B cell (primary cell): ENCODE measurements at regions not wholly inside any gene's neighbourhood (a gene's known extent, or its start where the extent isn't known, plus 50 kb on each side); places are given as distances from the start of the nearest gene placed in this dataset.

Experiments used
- CTCF ChIP-seq: fragments of 200-600 bp; IDR thresholded peaks from one replicate; pipeline ENCODE4 v1.8.0; 2022; ENCODE audit warnings: antibody characterized with exemption, mild to moderate bottlenecking
- EZH2 ChIP-seq: IDR thresholded peaks from 2 replicates; pipeline ENCODE4 v1.6.1; 2012; ENCODE audit warnings: borderline replicate concordance, low read depth, mild to moderate bottlenecking, moderate library complexity, low read length; ENCODE audit not compliant: insufficient read depth, poor library complexity, severe bottlenecking

- TF ChIP-seq EZH2 (no peak), CTCF (no peak)
These were observed 102.5 kb upstream of the ATP1B1 start for GRCh38 chr1:169003864-169004516.
